Trophoblast cell (in vitro differentiated cells and primary cell): ENCODE measurements at regions not wholly inside any gene's neighbourhood (a gene's known extent, or its start where the extent isn't known, plus 50 kb on each side); places are given as distances from the start of the nearest gene placed in this dataset.

Experiments used
- DNase-seq, 2 donors: peaks; one replicate each; pipeline ENCODE4 v3.0.0-alpha.2; 2016
- H2AFZ ChIP-seq: 2 replicates; pipeline ENCODE4 v1.6.1; 2013; ENCODE audit warnings: low read length, moderate library complexity, mild to moderate bottlenecking; ENCODE audit not compliant: insufficient read depth, poor library complexity
- H2AK5ac ChIP-seq: 2 replicates; pipeline ENCODE4 v1.6.1; 2013; ENCODE audit warnings: mild to moderate bottlenecking, low read length
- H2BK120ac ChIP-seq: 2 replicates; pipeline ENCODE4 v1.6.1; 2013; ENCODE audit warnings: low read length, mild to moderate bottlenecking, moderate library complexity; ENCODE audit not compliant: insufficient read depth, poor library complexity
- H2BK12ac ChIP-seq: 2 replicates; pipeline ENCODE4 v1.6.1; 2013; ENCODE audit warnings: mild to moderate bottlenecking, low read length, moderate library complexity
- H2BK5ac ChIP-seq: 2 replicates; pipeline ENCODE4 v1.6.1; 2013; ENCODE audit warnings: low read length, low read depth, moderate library complexity, mild to moderate bottlenecking; ENCODE audit not compliant: poor library complexity
- H3K14ac ChIP-seq: 2 replicates; pipeline ENCODE4 v1.6.1; 2013; ENCODE audit warnings: mild to moderate bottlenecking, low read length
- H3K18ac ChIP-seq: 2 replicates; pipeline ENCODE4 v1.6.1; 2013; ENCODE audit warnings: mild to moderate bottlenecking, low read length
- H3K23ac ChIP-seq: 2 replicates; pipeline ENCODE4 v1.6.1; 2013; ENCODE audit warnings: low read length
- H3K27ac ChIP-seq: 2 replicates; pipeline ENCODE4 v1.5.1; 2013; ENCODE audit warnings: low read depth, mild to moderate bottlenecking, inconsistent platforms, low read length, moderate library complexity
- H3K27me3 ChIP-seq: 2 replicates; pipeline ENCODE4 v1.6.1; 2013; ENCODE audit warnings: inconsistent platforms, mild to moderate bottlenecking, low read length, moderate library complexity; ENCODE audit not compliant: insufficient read depth
- H3K36me3 ChIP-seq, 2 experiments: 1 replicate in 1 of 2; 2 replicates in 1 of 2; pipeline ENCODE4 v1.6.1; 2013; ENCODE audit warnings: low read length in 2 of 2, mild to moderate bottlenecking in 2 of 2, moderate library complexity in 1 of 2; ENCODE audit not compliant: insufficient read depth in 2 of 2, control insufficient read depth in 1 of 2
- H3K4ac ChIP-seq: 2 replicates; pipeline ENCODE4 v1.6.1; 2013; ENCODE audit warnings: low read depth, mild to moderate bottlenecking, low read length, moderate library complexity
- H3K4me1 ChIP-seq, 2 experiments: 1 replicate in 1 of 2; 2 replicates in 1 of 2; pipeline ENCODE4 v1.6.1; 2013; ENCODE audit warnings: low read length in 2 of 2, mild to moderate bottlenecking in 2 of 2, moderate library complexity in 1 of 2; ENCODE audit not compliant: insufficient read depth in 2 of 2, control insufficient read depth in 1 of 2
- H3K4me2 ChIP-seq: 2 replicates; pipeline ENCODE4 v1.6.1; 2013; ENCODE audit warnings: inconsistent platforms, mild to moderate bottlenecking, low read length, moderate library complexity
- H3K4me3 ChIP-seq: 2 replicates; pipeline ENCODE4 v1.5.1; 2013; ENCODE audit warnings: mild to moderate bottlenecking, low read depth, low read length, inconsistent platforms
- H3K79me1 ChIP-seq: one replicate; pipeline ENCODE4 v1.6.1; 2013; ENCODE audit warnings: low read length
- H3K79me2 ChIP-seq: 2 replicates; pipeline ENCODE4 v1.6.1; 2013; ENCODE audit warnings: low read length, mild to moderate bottlenecking; ENCODE audit not compliant: control insufficient read depth, insufficient read depth, poor library complexity
- H3K9ac ChIP-seq: 2 replicates; pipeline ENCODE4 v1.6.1; 2013; ENCODE audit warnings: mild to moderate bottlenecking, low read length
- H3K9me3 ChIP-seq: 2 replicates; pipeline ENCODE4 v1.6.1; 2013; ENCODE audit warnings: low read depth, mild to moderate bottlenecking, control low read depth, inconsistent platforms, low read length; ENCODE audit not compliant: insufficient read depth
- H4K12ac ChIP-seq: 2 replicates; pipeline ENCODE4 v1.6.1; 2013; ENCODE audit warnings: low read depth, mild to moderate bottlenecking, low read length, moderate library complexity
- H4K8ac ChIP-seq: 2 replicates; pipeline ENCODE4 v1.6.1; 2013; ENCODE audit warnings: low read depth, mild to moderate bottlenecking, low read length, moderate library complexity
- H4K91ac ChIP-seq: one replicate; pipeline ENCODE4 v1.6.1; 2013; ENCODE audit warnings: low read depth, mild to moderate bottlenecking, low read length, moderate library complexity
- WGBS: extraction: QIAGEN DNeasy Blood & Tissue Kit; methylation state at CpG from one replicate; pipeline ENCODE4 v1.1.7; 2013; ENCODE audit warnings: missing lambda C conversion rate; ENCODE audit not compliant: insufficient read length, insufficient coverage; ENCODE audit errors: extremely low coverage; 5-methylcytosine and 5-hydroxymethylcytosine counted together

- no peak overlapping the region for H4K12ac ChIP-seq
- no peak overlapping the region for H3K9ac ChIP-seq
- H3K79me1 ChIP-seq = peaks cover 3% of the 10 kb centered on the region
- no peak overlapping the region for H3K23ac ChIP-seq
- H4K91ac ChIP-seq = no peak overlapping the region
- no CpG with 5 or more reads among the region's 4 CpGs for WGBS
- no peak overlapping the region for H3K4me2 ChIP-seq
- H3K9me3 ChIP-seq = no peaks in the 10 kb centered on the region
- no peaks in the 10 kb centered on the region for H3K27me3 ChIP-seq
- no peaks in the 10 kb centered on the region for H3K79me2 ChIP-seq
- no peak overlapping the region for H2AK5ac ChIP-seq
- no peak for DNase-seq
- H2BK5ac ChIP-seq = no peak overlapping the region
- no peak overlapping the region for H2BK12ac ChIP-seq
- H3K18ac ChIP-seq = no peak overlapping the region
- H3K4ac ChIP-seq = no peak overlapping the region
- no peaks in the 10 kb centered on the region for H3K36me3 ChIP-seq
- H2BK120ac ChIP-seq = no peak overlapping the region
- H3K27ac ChIP-seq = no peak overlapping the region
- H4K8ac ChIP-seq = no peak overlapping the region
- H3K4me1 ChIP-seq = peaks cover 0 to 4% of the 10 kb centered on the region in 2 experiments
- no peak overlapping the region for H2AFZ ChIP-seq
- H3K14ac ChIP-seq = no peak overlapping the region
- no peak overlapping the region for H3K4me3 ChIP-seq
These were observed 275.4 kb upstream of the TCF4 start for GRCh38 chr18:55863391-55863706.

GRCh38 chr18:55862693-55863390 is 274.9 kb upstream of the TCF4 start:
- DNase-seq = no peak
- no CpG with 5 or more reads among the region's 20 CpGs for WGBS
- no peak overlapping the region for H2AK5ac ChIP-seq
- H3K79me2 ChIP-seq = no peaks in the 10 kb centered on the region
- no peak overlapping the region for H3K27ac ChIP-seq
- peaks cover 2 to 7% of the 10 kb centered on the region in 2 experiments for H3K4me1 ChIP-seq
- no peak overlapping the region for H2BK12ac ChIP-seq
- H3K36me3 ChIP-seq = no peaks in the 10 kb centered on the region
- no peak overlapping the region for H2BK5ac ChIP-seq
- H4K12ac ChIP-seq = no peak overlapping the region
- H3K4me2 ChIP-seq = no peak overlapping the region
- H3K4ac ChIP-seq = no peak overlapping the region
- no peak overlapping the region for H2AFZ ChIP-seq
- no peak overlapping the region for H4K8ac ChIP-seq
- no peak overlapping the region for H3K4me3 ChIP-seq
- no peaks in the 10 kb centered on the region for H3K27me3 ChIP-seq
- no peak overlapping the region for H3K18ac ChIP-seq
- peaks cover 3% of the 10 kb centered on the region for H3K79me1 ChIP-seq
- H4K91ac ChIP-seq = no peak overlapping the region
- H3K14ac ChIP-seq = no peak overlapping the region
- no peaks in the 10 kb centered on the region for H3K9me3 ChIP-seq
- H3K23ac ChIP-seq = no peak overlapping the region
- no peak overlapping the region for H3K9ac ChIP-seq
- H2BK120ac ChIP-seq = no peak overlapping the region

- peak overlapping the region; percentile 3 for H2BK120ac ChIP-seq
- H4K12ac ChIP-seq = no peak overlapping the region
- peaks cover 8% of the 10 kb centered on the region for H3K79me1 ChIP-seq
- peak overlapping the region; percentile 29 for H2BK12ac ChIP-seq
- H2AFZ ChIP-seq = no peak overlapping the region
- no CpG with 5 or more reads among the region's 6 CpGs for WGBS
- no peak overlapping the region for H3K4me3 ChIP-seq
- H3K23ac ChIP-seq = no peak overlapping the region
- DNase-seq = peak in 1 of 2 donors; percentile 22
- H3K9me3 ChIP-seq = no peaks in the 10 kb centered on the region
- H3K36me3 ChIP-seq = no peaks in the 10 kb centered on the region
- H3K4ac ChIP-seq = no peak overlapping the region
- no peak overlapping the region for H3K14ac ChIP-seq
- peak overlapping the region; percentile 6 for H4K8ac ChIP-seq
- no peak overlapping the region for H3K18ac ChIP-seq
- no peak overlapping the region for H3K9ac ChIP-seq
- H2BK5ac ChIP-seq = peak overlapping the region; percentile 45
- H3K4me1 ChIP-seq = peaks cover 3 to 11% of the 10 kb centered on the region in 2 experiments
- no peak overlapping the region for H2AK5ac ChIP-seq
- H3K79me2 ChIP-seq = no peaks in the 10 kb centered on the region
- no peak overlapping the region for H3K27ac ChIP-seq
- H3K4me2 ChIP-seq = no peak overlapping the region
- H4K91ac ChIP-seq = peak overlapping the region; percentile 0
- no peaks in the 10 kb centered on the region for H3K27me3 ChIP-seq
These were observed 273.3 kb upstream of the TCF4 start for GRCh38 chr18:55861266-55861665.

- Histone ChIP-seq H3K9ac (no peak overlapping the region), H3K27me3 (no peaks in the 10 kb centered on the region), H4K8ac (no peak overlapping the region), H3K18ac (no peak overlapping the region), H3K4me2 (no peak overlapping the region), H3K9me3 (no peaks in the 10 kb centered on the region), H3K4ac (no peak overlapping the region), H4K91ac (no peak overlapping the region), H3K23ac (no peak overlapping the region), H4K12ac (no peak overlapping the region), H2AK5ac (no peak overlapping the region), H3K79me1 (peaks cover 22% of the 10 kb centered on the region), H3K4me1 (peaks cover 8 to 19% of the 10 kb centered on the region in 2 experiments), H3K27ac (no peak overlapping the region), H2BK120ac (peak overlapping the region; percentile 5), H3K4me3 (no peak overlapping the region), H3K14ac (no peak overlapping the region), H2BK12ac (peak overlapping the region; percentile 53), H2AFZ (no peak overlapping the region), H3K36me3 (no peaks in the 10 kb centered on the region), H3K79me2 (peaks cover 4% of the 10 kb centered on the region), H2BK5ac (no peak overlapping the region)
- DNase-seq = no peak
- WGBS = no CpG with 5 or more reads among the region's 17 CpGs
These were observed 270.9 kb upstream of the TCF4 start for GRCh38 chr18:55858661-55859515.
